HEK293T (cell line): ENCODE measurements at regions not wholly inside any gene's neighbourhood (a gene's known extent, or its start where the extent isn't known, plus 50 kb on each side); places are given as distances from the start of the nearest gene placed in this dataset.

Source experiments
- CTBP1 ChIP-seq: fragments of 450-650 bp; IDR thresholded peaks from 2 replicates; pipeline ENCODE4 v1.6.1; 2016; ENCODE audit warnings: borderline replicate concordance
- FOXA1 ChIP-seq: fragments of 450-650 bp; IDR thresholded peaks from 2 replicates; pipeline ENCODE4 v1.6.1; 2016; ENCODE audit warnings: mild to moderate bottlenecking
- FOXK2 ChIP-seq: fragments of 450-650 bp; IDR thresholded peaks from 2 replicates; pipeline ENCODE4 v1.6.1; 2016; ENCODE audit warnings: mild to moderate bottlenecking
- FOXM1 ChIP-seq: fragments of 450-650 bp; IDR thresholded peaks from 2 replicates; pipeline ENCODE4 v1.6.1; 2017; ENCODE audit warnings: mild to moderate bottlenecking, borderline replicate concordance
- HDGF ChIP-seq: fragments of 450-650 bp; IDR thresholded peaks from 2 replicates; pipeline ENCODE4 v1.6.1; 2017; ENCODE audit warnings: antibody characterized with exemption, borderline replicate concordance
- NFRKB ChIP-seq: fragments of 450-650 bp; IDR thresholded peaks from 2 replicates; pipeline ENCODE4 v1.6.1; 2016; ENCODE audit warnings: mild to moderate bottlenecking, moderate library complexity
- SP1 ChIP-seq: fragments of 450-650 bp; IDR thresholded peaks from 2 replicates; pipeline ENCODE4 v1.6.1; 2017
- ZNF384 ChIP-seq: fragments of 450-650 bp; IDR thresholded peaks from 2 replicates; pipeline ENCODE4 v1.6.1; 2016
- TF ChIP-seq, protein P1 (sequence below): fragments of 450-650 bp; IDR thresholded peaks from 2 replicates; pipeline ENCODE4 v1.6.1; 2016

GRCh38 chr7:54465095-54465494 is 77.1 kb upstream of the VSTM2A start:
- TF ChIP-seq SP1: no peak
- no peak for TF ChIP-seq FOXM1
- no peak for TF ChIP-seq ZNF384
- TF ChIP-seq, protein P1, sequence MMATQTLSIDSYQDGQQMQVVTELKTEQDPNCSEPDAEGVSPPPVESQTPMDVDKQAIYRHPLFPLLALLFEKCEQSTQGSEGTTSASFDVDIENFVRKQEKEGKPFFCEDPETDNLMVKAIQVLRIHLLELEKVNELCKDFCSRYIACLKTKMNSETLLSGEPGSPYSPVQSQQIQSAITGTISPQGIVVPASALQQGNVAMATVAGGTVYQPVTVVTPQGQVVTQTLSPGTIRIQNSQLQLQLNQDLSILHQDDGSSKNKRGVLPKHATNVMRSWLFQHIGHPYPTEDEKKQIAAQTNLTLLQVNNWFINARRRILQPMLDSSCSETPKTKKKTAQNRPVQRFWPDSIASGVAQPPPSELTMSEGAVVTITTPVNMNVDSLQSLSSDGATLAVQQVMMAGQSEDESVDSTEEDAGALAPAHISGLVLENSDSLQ: no peak
- TF ChIP-seq NFRKB: no peak
- no peak for TF ChIP-seq FOXK2
- TF ChIP-seq CTBP1: no peak
- no peak for TF ChIP-seq HDGF
- TF ChIP-seq FOXA1: no peak
